Activated CD4-positive, alpha-beta T cell treated with anti-CD3 and anti-CD28 coated beads for 36 hours (primary cell): ENCODE measurements at regions not wholly inside any gene's neighbourhood (a gene's known extent, or its start where the extent isn't known, plus 50 kb on each side); places are given as distances from the start of the nearest gene placed in this dataset.

ENCODE experiments used
- ATAC-seq: fragments of 200-7000 bp; cut with Tn5 transposase; one replicate; pipeline ENCODE4 v1.10.0; 2021; ENCODE audit warnings: mild to moderate bottlenecking, moderate library complexity
- CTCF ChIA-PET: fragments of 350-600 bp; sonication (Branson Sonifier 250); formaldehyde crosslinking; loops from one replicate; lab custom pipeline; 2021; ENCODE audit warnings: antibody characterized with exemption; lab: Charles Lee
- POLR2A ChIA-PET: fragments of 350-600 bp; sonication (Branson Sonifier 250); formaldehyde crosslinking; loops from one replicate; lab custom pipeline; 2021; ENCODE audit warnings: antibody characterized with exemption, inconsistent platforms; lab: Charles Lee
- DNase-seq: peaks from one replicate; pipeline ENCODE4 v3.0.0-alpha.2; 2020
- H3K27ac Mint-ChIP-seq: one replicate; pipeline ENCODE4 v1.8.0; 2021; ENCODE audit warnings: mixed read lengths
- H3K27me3 Mint-ChIP-seq: one replicate; pipeline ENCODE4 v1.8.0; 2021; ENCODE audit warnings: mixed read lengths
- H3K36me3 Mint-ChIP-seq: one replicate; pipeline ENCODE4 v1.8.0; 2021; ENCODE audit warnings: low read depth, mixed read lengths
- H3K4me1 Mint-ChIP-seq: one replicate; pipeline ENCODE4 v1.8.0; 2021; ENCODE audit warnings: mixed read lengths
- H3K4me3 Mint-ChIP-seq: one replicate; pipeline ENCODE4 v1.8.0; 2021; ENCODE audit warnings: mild to moderate bottlenecking, moderate library complexity, mixed read lengths
- H3K9me3 Mint-ChIP-seq: one replicate; pipeline ENCODE4 v1.8.0; 2021; ENCODE audit warnings: low read depth, mixed read lengths
- intact Hi-C, 2 experiments: fragments of 100-400 bp; cut with DNase I in 1 of 2; cut with micrococcal nuclease in 1 of 2; formaldehyde crosslinking; loops; one replicate each; pipeline versions ENCODE4 v1.14.2 to v1.15.1; 2022 to 2024; cut with DNase I, micrococcal nuclease

DNA sequence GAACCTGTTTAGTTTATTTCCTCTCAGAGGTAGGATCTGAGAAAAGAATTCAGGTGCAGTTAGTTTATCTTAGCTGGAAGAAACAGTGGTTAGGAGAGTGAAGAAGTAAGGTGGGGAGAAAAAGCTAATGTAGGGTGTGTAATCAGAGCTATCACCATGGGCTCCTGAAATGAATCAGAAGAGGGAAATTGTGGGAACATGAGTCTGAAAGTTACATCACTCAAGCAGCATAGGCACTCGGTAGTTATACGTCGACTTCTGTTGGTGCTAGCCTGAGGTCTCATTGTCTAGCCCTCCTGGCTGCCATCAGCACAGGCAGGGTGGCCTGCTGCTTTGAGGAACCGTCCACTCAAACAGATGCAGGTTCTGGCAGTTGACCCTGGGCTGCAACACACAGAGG, 56.7 kb upstream of the NPR3 start:
- no peaks in the 10 kb centered on the region for H3K36me3 Mint-ChIP-seq
- no peak overlapping the region for H3K27ac Mint-ChIP-seq
- POLR2A ChIA-PET, result no interaction called here
- no peaks in the 10 kb centered on the region for H3K27me3 Mint-ChIP-seq
- intact Hi-C loops, result no loop called here
- DNase-seq, result no peak
- peaks cover 17% of the 10 kb centered on the region for H3K9me3 Mint-ChIP-seq
- no peak overlapping the region for H3K4me3 Mint-ChIP-seq
- CTCF ChIA-PET, result interaction anchor here (0.7 kb wide), 1 partner anchor 28 kb away, joined by 3 read pairs; no protein-coding TSS in a partner anchor
- H3K4me1 Mint-ChIP-seq, result no peaks in the 10 kb centered on the region
- ATAC-seq, result no peak
